Adrenal gland (tissue), 5 donors: ENCODE measurements at regions not wholly inside any gene's neighbourhood (a gene's known extent, or its start where the extent isn't known, plus 50 kb on each side); places are given as distances from the start of the nearest gene placed in this dataset.

Experiments
- CTCF ChIP-seq, 6 experiments: fragments of 450-650 bp in 4 of 6; fragments of 200-600 bp in 2 of 6; sonication (generic) in 1 of 6; IDR thresholded peaks; 1 replicate in 5 of 6; 2 replicates in 1 of 6; pipeline versions ENCODE4 v1.5.1 to v1.8.0; 2016 to 2021; ENCODE audit warnings: antibody characterized with exemption in 6 of 6, mild to moderate bottlenecking in 2 of 6, moderate library complexity in 1 of 6
- POLR2A ChIP-seq, 2 donors: fragments of 450-650 bp; IDR thresholded peaks; one replicate each; pipeline ENCODE4 v1.6.1; 2017; ENCODE audit warnings: antibody characterized with exemption in 2 of 2, mild to moderate bottlenecking in 2 of 2, moderate library complexity in 1 of 2
- donor health status: DM: no; HTN: no; CAD: no.

- TF ChIP-seq CTCF (IDR thresholded peaks at IDR 0.05) (no peak), POLR2A (IDR thresholded peaks at IDR 0.05) (no peak)
These were observed 121.7 kb upstream of the MYLIP start for GRCh38 chr6:16007146-16007545.
